Epidermal melanocyte (primary cell): ENCODE measurements at regions not wholly inside any gene's neighbourhood (a gene's known extent, or its start where the extent isn't known, plus 50 kb on each side); places are given as distances from the start of the nearest gene placed in this dataset.

Experiments
- DNase-seq: peaks from one replicate; pipeline ENCODE4 v3.0.0; 2011; ENCODE audit warnings: low spot score; ENCODE audit not compliant: insufficient read length

DNA sequence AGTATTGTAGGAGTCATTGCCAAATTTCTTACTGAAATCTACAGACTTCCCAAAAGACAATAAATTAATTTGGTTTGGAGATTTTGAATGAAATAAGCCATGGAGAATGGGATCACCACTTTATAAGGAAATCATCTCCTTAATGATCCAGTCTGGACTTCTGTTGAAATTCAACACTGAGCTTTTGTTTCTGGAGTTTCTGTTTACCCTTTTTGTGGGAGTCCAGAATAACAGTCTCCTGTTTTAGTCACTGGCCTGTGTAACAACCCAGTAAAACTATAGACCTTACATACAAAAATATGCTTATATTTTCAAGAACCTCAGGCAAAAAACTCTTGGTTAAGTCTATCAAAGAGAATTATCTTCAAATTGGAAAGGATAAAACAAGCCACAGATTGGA, 321.7 kb upstream of the PLET1 start:
- peak; percentile 44 for DNase-seq

DNA sequence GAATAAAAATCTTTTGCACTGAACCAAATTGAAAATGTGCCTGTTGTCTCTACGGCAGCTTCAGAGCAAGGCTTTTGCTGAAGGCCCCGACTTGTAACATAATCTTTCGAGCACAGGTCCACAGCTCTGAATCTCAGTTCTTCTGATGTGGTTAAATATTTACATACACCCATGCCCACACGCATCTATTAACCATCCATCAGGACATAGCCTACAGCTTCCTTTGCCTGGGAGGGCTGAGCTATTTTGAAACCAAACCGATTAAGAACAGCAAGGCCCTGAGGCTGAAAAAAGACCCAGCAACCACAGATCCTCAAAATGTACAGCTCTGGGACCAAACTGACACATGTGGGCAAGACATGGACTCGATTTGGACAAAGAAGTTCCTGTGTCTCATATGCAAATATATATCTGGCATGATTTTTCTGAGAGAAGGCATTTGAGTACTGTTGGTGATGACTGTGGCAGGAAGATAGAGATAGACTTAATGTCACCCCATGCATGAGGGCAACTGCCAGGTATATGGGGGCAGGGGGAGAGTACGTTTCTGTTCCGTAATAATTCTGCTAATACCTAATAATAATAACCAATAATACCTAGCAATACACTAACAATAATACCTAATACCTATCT, 322.7 kb upstream of the PLET1 start:
- DNase-seq = no peak

DNA sequence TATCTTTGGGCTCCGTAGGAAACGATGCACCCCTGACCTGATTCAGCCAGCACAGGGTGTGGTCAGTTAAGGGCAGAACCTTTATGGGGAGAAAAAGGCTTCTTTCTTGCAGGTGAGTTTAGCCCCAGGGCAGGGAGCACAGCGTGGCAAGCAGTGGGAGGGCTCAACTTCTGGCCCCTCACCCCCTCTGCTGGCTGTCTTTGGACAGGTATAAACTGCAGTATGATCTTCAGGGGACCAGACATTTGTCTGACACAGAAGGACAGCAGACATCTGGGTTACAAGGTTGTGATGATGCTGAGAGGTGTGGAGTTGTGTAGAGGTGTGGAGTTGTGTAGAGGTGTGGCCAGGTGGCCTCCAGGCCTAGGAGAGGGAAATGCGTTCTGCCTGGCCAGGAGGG, 324.0 kb upstream of the PLET1 start:
- no peak for DNase-seq

DNA sequence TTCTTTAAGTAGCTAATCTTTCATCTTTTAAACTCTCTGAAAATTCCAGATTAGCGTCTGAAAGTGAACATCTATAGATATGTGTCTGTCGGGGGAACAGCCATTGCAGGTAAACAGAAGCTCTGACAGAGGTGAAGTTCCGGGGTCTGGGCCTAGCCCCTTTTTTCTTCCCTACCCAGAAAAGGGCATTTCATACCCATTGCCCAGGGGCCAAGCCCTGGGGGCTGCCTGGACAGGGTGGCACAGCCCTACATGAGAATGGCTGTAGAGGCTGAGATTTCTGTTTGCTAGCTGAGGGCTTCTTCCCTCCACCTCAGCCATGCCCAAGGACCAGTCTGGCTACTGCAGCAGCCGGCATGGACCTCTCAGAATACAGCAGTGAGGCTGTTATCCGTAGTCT, 327.0 kb upstream of the PLET1 start:
- DNase-seq = no peak

DNA sequence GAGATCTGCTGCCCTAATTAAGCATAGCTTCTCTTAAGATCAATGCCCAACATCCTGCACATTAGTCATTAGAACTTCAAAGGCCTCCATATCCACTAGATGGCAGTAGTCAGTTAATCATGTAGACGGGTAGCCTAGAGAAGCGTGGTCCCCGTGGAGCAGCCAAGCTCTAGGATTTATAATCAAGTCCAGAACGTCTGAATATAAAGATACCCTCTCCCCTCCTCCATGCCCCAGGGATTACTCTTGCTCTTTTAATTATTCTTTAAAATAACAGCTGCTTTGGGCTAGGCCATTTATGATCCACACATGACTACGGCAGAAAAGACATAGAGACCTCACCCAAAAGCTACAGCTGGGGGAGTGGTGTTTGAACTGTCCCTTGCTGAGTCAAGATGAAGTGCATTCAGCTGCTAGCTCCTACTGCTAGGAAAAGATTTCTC, 327.6 kb upstream of the PLET1 start:
- peak; percentile 61 for DNase-seq

DNA sequence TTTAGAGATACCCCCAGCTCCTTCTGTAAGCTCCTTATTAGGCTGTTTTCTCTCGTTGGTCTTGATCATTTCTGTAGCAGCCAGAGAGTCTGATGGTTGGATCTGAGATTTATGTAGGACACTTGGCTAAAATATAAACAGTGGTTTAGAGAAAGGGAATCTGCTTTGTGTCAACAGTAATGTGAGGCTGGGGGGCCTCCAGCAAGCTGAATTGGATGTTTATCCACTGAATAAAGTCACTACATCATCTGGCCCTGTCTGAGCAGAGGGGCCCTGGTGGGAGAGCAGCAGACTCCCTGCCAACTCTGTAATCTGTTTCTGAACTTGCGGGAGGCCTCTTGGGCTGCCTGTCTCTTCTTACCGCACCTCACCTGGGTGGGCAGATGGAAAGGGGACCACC, 328.5 kb upstream of the PLET1 start:
- DNase-seq = no peak

DNA sequence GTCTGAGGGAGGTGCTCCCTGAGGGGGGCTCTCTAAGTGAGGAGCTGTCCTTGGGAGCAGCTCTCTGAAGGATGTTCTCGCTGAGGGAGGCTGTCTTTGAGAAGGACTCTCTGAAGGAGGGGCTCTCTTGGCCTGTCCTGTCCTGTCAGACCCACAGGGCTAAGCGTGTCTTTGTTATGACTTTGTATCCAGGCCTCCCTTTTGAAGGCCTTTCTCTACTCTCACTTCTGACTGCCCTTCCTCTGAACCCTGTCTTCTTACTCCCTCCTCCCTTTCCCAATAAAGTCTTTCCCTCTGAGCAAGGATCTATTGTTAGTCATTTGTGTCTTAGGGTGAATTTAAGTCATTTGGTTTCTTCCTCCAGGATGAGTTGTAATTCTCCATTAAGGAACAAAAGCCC, 330.1 kb upstream of the PLET1 start:
- DNase-seq = no peak

DNA sequence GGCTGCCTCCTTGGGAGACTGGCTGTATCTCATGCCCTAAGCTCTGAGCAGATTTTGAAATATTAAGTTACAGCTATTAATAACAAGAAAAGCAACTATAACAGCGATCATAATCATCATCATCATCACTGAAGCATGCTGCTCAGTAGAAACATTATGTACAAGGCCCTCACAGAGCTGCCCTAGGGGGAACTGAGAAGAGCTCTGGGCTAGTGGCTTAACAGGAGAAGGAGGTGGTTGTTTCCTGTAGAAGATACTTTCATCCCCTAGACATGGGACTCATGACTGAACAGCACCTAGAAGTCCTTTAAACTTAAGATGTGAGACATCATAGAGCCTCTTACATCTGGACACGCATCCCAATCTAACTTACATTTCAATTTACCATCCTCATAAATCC, 332.8 kb upstream of the PLET1 start:
- DNase-seq = no peak

DNA sequence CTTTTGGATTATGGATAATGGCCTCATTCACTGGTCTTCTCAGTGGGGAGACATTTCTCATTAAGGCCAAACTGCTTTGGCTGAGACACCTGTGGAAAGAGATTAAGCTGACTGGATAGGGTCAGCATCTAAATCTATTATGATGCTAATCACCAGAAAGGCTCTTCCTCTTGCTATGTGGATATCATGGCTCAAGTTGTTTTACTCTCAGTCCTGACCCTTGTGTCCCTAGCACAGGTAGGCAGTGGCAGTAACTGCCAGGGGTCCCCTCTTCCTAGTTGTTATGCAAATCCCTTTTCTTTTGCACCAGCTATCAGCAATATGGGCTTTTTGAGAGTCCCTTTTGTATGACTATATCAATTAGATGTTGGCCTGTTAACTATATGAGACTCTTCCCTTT, 335.7 kb upstream of the PLET1 start:
- no peak for DNase-seq

DNA sequence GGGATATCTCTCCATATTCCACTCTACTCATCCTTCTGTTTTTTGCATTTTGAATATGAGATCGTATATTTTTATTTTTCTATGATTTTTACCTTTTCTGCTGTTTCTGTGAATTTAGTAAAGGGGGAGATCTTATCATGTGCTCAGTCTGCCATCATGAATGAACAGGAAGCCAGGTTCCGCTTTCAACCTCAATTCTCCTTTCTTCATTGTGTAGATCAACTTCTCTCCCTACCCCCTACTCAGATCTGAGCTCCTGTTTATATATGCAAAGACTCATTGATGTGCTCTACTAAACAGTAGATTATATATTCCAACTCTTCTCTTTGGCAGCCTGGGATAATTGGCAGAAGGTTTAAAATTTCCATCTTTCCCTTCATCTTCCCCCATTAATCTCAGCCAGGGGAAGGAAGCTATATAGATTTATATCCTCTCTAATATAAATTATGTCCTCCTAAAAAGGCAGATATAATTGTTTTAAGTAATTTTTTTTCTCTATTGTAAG, 336.7 kb upstream of the PLET1 start:
- no peak for DNase-seq

DNA sequence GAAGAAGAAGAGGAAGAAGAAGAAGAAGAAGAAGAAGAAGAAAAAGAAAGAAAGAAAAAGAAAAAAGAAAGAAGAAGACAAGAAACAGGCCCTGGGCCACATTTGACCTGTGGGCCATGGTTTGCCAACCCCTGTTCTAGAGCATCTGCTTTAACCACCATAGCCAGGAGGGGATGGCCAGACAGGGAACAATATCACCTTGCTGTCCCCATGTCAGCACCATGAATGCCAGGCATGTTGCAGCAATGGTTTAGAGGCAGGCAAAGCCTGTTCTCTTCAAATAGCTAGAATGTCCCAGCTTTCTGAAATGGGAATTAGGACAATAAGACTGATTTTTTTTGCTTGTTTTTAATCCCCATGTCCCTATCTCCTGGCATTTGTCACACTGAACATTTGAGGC, 338.6 kb upstream of the PLET1 start:
- DNase-seq = no peak

DNA sequence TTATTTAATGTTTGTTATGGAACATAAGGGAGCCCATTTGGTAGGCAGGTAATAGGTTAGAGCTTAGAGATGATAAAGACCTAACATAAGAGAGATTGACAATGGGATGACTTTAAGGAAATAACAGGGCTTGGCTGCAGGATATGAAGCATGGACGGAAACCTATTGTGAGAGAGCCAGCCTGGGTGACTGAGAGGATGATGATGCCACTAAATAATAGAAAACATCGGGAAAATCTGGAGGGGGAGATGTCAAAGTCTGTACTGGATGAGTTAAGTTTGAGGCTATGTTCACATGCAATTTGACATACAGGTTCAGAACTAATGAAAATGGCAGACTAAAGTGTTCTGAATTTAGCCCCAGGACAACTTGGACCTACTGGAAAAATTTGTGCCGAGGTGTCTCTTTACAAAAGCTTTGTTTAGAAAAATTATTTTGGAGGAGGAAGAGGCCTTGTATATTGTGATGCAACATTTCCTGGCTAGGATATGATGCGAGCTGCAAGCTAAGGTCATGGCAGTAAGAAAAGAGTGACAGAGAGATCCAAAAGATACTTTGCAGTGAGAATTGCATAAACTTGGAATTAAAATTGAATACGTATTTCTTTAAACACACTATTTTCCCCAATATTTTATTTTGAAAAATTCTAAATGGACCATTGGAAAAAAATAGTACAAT, 339.3 kb upstream of the PLET1 start:
- no peak for DNase-seq

DNA sequence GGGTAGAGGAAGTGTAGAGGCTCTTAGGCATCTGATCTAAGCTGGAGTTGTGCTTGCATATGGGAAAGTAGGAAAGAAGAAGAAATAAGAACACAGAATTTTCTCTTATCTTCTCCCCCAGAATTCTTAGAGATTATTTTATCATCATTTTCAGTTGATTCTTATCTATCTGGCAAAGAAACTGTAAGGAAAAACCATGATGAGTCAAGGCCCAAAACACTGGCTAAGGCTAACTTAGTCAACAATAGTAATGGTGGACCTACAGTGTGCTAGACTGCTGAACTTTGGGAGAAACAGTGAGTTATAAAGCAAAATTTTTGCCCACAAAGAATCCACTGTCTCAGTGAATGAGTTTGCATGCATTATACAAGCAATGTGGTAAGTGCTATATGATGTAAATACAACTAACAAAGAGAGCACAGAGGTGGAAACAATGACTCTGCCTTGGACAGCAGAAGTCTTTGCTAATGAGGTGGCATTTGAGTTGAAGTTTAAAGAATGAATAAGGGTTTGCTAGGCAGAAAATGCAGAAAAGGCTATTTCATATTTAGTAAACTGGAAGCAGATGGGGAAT, 344.5 kb upstream of the PLET1 start:
- no peak for DNase-seq

DNA sequence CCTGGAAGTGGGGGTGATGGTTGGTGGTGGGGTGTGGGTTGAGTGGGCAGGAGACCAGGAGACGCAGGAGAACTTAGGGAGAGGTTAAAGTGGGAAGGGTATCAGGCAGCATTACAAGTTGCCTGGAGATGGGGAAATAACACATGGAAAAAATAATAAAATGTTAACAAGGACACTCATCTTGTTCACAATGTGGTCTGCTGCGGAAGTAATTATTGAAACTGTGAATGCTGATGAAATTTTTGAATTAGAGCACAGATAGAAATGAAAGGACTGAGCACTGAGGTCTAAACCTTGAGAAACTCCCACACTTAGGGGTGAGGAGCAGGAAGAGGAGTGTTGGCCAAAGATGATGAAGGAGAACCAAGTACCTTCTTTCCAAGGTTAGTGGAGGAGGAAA, 346.0 kb upstream of the PLET1 start:
- no peak for DNase-seq

DNA sequence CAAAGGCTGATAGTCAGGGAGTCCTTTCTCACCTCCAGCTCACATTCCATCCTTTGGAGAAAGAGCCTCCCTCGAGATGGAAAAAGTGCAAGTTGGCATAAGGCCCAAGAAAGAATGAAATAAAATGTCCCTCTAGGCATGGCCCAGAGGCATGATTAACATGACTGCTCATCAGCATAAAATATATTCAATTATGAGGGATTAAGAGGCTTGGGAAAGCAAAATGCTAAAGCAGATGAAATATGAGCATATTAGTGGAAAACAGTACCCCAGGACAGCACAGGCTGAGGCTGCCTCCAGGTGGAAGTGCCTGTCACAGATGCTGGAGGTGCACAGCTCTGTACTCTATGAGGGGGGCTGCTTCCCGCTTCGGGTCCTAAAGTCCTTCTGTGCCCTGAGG, 347.8 kb upstream of the PLET1 start:
- no peak for DNase-seq

DNA sequence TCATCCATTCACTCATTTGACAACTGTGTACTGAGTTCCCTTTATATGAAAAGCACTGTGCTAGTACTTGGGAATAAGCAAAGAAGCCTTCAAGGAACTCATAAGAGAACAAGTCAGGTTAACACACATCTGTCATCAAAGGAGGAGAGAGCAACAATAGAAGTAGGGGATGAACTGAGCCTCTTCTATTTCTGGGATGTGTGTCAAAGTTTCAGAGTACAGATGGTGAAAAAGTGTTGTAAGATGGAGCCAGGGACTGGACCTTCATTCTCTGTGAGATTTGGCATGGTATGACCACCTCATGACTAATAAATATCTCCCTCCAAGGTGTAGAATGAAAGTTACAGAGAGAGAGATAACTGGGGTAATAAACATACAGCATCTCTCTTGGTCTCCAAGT, 349.8 kb upstream of the PLET1 start:
- DNase-seq = no peak

DNA sequence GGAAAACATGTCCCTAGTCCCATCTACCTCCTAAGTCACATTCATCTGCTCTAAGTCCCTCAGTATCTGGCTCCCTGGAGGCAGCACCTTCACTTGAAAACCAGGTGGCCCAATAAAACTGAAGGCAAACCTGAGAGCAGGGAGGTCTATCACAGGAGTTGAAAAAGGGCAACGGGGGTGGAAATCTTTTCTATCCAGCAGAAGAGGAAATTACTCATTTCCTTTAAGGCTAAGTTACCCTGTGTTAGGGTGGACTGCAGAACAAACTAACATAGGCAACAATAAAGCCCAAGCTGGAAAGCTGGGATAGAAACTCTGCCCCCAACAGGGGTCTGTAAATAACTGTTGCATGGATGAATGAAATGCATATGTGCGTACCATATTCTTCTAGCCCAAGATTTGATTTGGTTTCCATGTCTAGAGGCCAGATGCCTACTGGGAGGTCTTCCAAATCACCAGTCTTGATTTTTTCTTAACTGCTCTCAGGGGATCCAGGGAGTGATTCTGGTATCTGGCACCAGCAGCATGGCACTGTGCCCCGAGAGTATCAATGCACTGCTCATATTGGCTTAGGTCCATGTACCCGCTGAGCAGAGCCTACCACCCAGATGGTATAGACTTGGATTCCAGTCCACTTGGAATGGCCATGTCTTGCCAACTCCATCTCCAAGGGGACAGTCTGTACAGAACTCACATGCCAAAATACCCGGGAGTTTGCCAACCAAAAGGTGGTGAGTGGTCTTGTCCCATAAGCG, 350.0 kb upstream of the NCAM1 start:
- no peak for DNase-seq

DNA sequence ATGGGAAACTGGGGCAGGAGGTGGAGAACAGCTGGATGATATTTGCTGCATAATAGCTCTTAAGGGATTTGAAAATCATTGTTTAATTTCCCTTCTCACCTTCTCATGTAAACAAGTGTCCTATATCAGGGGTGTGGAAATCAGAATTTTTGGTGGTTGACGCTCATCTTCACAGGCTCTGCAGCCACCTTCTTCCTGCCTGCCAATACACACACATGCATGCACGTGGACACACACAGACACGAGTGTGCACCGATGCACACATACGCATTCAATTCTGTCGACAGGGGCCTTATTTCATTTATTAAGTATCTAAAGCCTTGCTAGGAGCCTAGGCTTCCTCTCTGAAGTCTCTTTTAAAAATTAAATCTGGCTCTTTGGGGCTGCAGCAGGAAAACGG, 349.4 kb upstream of the NCAM1 start:
- DNase-seq = no peak

DNA sequence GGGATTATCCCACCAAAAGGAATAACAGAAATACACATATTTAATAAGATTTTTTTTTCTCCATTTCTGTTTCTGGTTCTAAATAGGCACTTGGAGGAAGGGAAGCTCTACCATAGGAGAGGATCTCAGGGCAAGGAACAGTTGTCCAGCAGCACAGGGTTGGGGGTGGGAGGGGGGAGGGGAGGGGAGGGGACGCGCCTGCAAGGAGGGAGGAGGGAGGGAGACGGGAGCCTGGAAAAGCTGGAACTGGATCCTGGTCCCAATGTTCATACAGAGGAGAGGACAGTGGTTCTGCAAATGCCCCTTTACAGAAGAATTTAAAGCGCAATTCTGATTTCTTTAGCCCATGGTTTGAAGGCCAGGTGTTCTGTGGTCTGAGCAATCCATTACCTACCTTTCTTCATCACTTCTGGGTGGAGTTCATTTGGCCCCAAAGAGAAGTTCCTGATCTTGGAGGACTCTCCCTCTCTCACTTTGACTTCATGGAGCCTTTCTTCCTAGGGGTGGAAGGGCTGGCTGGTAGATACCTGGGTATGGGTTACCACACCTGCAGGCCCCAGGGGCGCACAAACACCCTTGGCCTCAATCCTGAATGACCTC, 348.9 kb upstream of the NCAM1 start:
- DNase-seq = no peak

DNA sequence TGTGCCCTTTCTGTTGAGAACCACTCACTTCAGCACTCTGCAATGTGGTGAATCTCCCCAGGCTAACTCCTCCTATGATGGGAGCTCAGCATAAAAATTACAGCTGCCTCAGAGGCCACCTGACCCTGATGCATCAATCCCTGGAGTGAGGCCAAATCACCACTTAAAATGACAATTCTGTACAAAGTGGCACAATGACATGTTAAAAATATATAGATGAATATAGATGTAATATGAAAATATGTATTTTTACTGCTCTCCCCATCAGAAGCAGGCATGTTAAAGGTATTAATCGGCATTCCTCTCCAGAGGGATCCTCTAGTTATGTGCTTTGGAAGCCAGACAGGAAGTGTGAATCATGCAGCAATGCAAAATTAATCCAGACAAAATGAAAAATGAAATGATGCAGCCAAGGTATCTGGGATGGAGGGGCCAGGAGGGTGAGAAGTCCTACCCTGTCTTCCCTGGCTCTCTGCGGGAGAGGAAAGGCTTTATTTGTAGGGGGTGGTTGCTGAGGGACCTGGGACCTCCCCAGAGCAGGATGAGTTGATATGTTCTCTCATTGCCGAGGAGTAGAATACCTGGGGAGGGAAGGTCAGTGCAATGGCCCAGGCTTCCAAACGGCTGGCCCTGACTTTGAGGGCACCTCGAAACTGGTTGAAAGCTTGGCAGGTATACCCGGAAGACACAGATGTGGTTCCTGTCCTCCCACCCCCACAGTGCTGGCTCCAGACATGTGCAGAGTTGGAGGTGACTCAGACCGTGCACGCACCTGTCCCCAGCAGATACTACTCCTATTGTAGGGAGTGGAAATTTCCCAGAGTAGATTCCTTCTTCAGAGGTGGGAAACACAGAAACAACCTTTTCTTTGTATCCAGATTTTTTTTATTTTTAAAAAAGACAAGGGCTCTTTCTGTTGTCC, 347.9 kb upstream of the NCAM1 start:
- DNase-seq = no peak

DNA sequence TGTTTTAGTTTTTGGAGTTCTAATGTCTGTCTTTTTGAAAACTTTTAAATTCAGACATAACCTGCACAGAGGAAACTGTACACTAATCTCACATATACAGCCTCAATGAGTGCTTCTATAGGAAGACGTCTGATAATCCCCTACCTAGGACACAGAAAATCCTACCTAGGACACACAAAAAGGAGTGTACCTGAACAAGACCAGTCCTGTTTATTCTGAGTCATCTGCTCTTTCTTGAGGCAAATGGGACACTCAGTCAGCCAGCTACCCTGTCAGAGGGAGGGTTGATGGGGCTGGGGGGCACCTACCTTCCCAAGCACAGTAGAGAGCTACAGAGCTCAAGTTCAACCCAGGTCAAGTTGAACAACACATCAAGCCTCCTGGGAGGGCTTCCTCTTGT, 346.6 kb upstream of the NCAM1 start:
- no peak for DNase-seq
